GM12892 (cell line): ENCODE measurements at regions not wholly inside any gene's neighbourhood (a gene's known extent, or its start where the extent isn't known, plus 50 kb on each side); places are given as distances from the start of the nearest gene placed in this dataset.

Source experiments
- DNase-seq: peaks from one replicate; pipeline ENCODE4 v3.0.0; 2011; ENCODE audit not compliant: insufficient read length
- FAIRE-seq: peaks from 2 replicates; lab custom pipeline; 2011; peaks lifted over from hg19 to GRCh38; lab: Jason Lieb, UNC
- POLR2A ChIP-seq: IDR thresholded peaks from 2 replicates; pipeline ENCODE4 v1.6.1; 2011; ENCODE audit warnings: low read depth, low read length, control low read depth
- POLR2AphosphoS5 ChIP-seq: IDR thresholded peaks from 2 replicates; pipeline ENCODE4 v1.6.1; 2011; ENCODE audit warnings: low read depth, low read length, control low read depth
- TAF1 ChIP-seq: IDR thresholded peaks from 2 replicates; pipeline ENCODE4 v1.6.1; 2011; ENCODE audit warnings: low read depth, mild to moderate bottlenecking, control low read depth, low read length, borderline replicate concordance

- FAIRE-seq (peak; percentile 67), DNase-seq (no peak)
- TF ChIP-seq POLR2A (no peak), TAF1 (no peak), POLR2AphosphoS5 (no peak)
Measured at GRCh38 chr11:116257092-116257491, 515.7 kb downstream of the BUD13 start.

- DNase-seq (no peak), FAIRE-seq (no peak)
- TF ChIP-seq TAF1 = no peak
- TF ChIP-seq POLR2AphosphoS5 = no peak
- TF ChIP-seq POLR2A = no peak
Measured at GRCh38 chr11:116256215-116256614, 516.6 kb downstream of the BUD13 start.

GRCh38 chr11:116255321-116255953 is 517.4 kb downstream of the BUD13 start:
- FAIRE-seq = no peak
- TF ChIP-seq POLR2A (no peak), POLR2AphosphoS5 (no peak), TAF1 (no peak)
- no peak for DNase-seq

- TF ChIP-seq POLR2AphosphoS5 (no peak), POLR2A (no peak), TAF1 (no peak)
- FAIRE-seq = no peak
- no peak for DNase-seq
Measured at GRCh38 chr11:116250155-116250554, 522.6 kb downstream of the BUD13 start.

GRCh38 chr11:116249561-116249960 is 523.2 kb downstream of the BUD13 start:
- FAIRE-seq (no peak), DNase-seq (no peak)
- TF ChIP-seq POLR2A (no peak), POLR2AphosphoS5 (no peak), TAF1 (no peak)

- DNase-seq (no peak), FAIRE-seq (no peak)
- no peak for TF ChIP-seq TAF1
Measured at GRCh38 chr11:116244889-116245288, 527.9 kb downstream of the BUD13 start.

GRCh38 chr11:116244439-116244838 is 528.3 kb downstream of the BUD13 start:
- FAIRE-seq = no peak
- no peak for DNase-seq
- TF ChIP-seq TAF1 (no peak), POLR2AphosphoS5 (no peak), POLR2A (no peak)

GRCh38 chr11:116243991-116244390 is 528.8 kb downstream of the BUD13 start:
- FAIRE-seq (no peak), DNase-seq (no peak)
- no peak for TF ChIP-seq POLR2A
- TF ChIP-seq POLR2AphosphoS5 = no peak
- no peak for TF ChIP-seq TAF1

GRCh38 chr11:116242006-116242405 is 530.8 kb downstream of the BUD13 start:
- DNase-seq = no peak
- FAIRE-seq = no peak
- TF ChIP-seq TAF1 = no peak
- no peak for TF ChIP-seq POLR2A
- no peak for TF ChIP-seq POLR2AphosphoS5

GRCh38 chr11:116240710-116241109 is 532.1 kb downstream of the BUD13 start:
- TF ChIP-seq POLR2AphosphoS5 = no peak
- no peak for TF ChIP-seq POLR2A
- TF ChIP-seq TAF1 = no peak
- DNase-seq (no peak), FAIRE-seq (no peak)

- DNase-seq = no peak
- FAIRE-seq = no peak
- no peak for TF ChIP-seq POLR2AphosphoS5
- TF ChIP-seq POLR2A = no peak
- no peak for TF ChIP-seq TAF1
Measured at GRCh38 chr11:116239247-116239646, 533.5 kb downstream of the BUD13 start.

- TF ChIP-seq TAF1 (no peak), POLR2AphosphoS5 (no peak), POLR2A (no peak)
- no peak for FAIRE-seq
- DNase-seq = no peak
Measured at GRCh38 chr11:116234989-116235568, 537.7 kb downstream of the BUD13 start.

- DNase-seq (no peak), FAIRE-seq (no peak)
- TF ChIP-seq TAF1 (no peak), POLR2AphosphoS5 (no peak), POLR2A (no peak)
Measured at GRCh38 chr11:116233561-116233960, 539.2 kb downstream of the BUD13 start.
